ENCODE measurements at regions not wholly inside any gene's neighbourhood (a gene's known extent, or its start where the extent isn't known, plus 50 kb on each side); places are given as distances from the start of the nearest gene placed in this dataset.

GRCh38 chr13:44874886-44875630 is 114.2 kb downstream of the NUFIP1 start:
- Histone ChIP-seq H3K27ac (peak overlapping the region; percentile 82 to 95 (median 94)), H3K36me3 (no peaks in the 10 kb centered on the region), H3K4me1 (peaks cover 24 to 38% of the 10 kb centered on the region in 2 donors), H3K4me3 (no peak overlapping the region), H3K9me3 (no peaks in the 10 kb centered on the region), H3K27me3 (no peaks in the 10 kb centered on the region)
- in situ Hi-C loops (cut with MboI; ENCODE audit: low sequenced_read_pairs in 4 of 4): loop anchor here in 2 of 4 donors (5.0 to 10.0 kb wide), 2 partner anchors 47 to 390 kb away; no protein-coding TSS in a partner anchor
- TF ChIP-seq CTCF (IDR thresholded peaks at IDR 0.05 in 4 of 5, conservative IDR thresholded peaks at IDR 0.05 in 1 of 5) (no peak), POLR2A (IDR thresholded peaks at IDR 0.05) (no peak)
- no peak for ATAC-seq
- no peak for DNase-seq
- intact Hi-C loops (cut with DNase I; ENCODE audit: low total_unique reads): loop anchor here (5.0 to 10.0 kb wide), 2 partner anchors 123 to 640 kb away; no protein-coding TSS in a partner anchor

- no peaks in the 10 kb centered on the region for H3K36me3 ChIP-seq
- TF ChIP-seq POLR2A (IDR thresholded peaks at IDR 0.05) (no peak), CTCF (IDR thresholded peaks at IDR 0.05 in 4 of 5, conservative IDR thresholded peaks at IDR 0.05 in 1 of 5) (no peak)
- in situ Hi-C loops (cut with MboI; ENCODE audit: low sequenced_read_pairs in 4 of 4) (loop anchor here in 2 of 4 donors (5.0 to 10.0 kb wide), 2 partner anchors 48 to 389 kb away; no protein-coding TSS in a partner anchor), intact Hi-C loops (cut with DNase I; ENCODE audit: low total_unique reads) (loop anchor here (5.0 to 10.0 kb wide), 2 partner anchors 122 to 639 kb away; no protein-coding TSS in a partner anchor)
- H3K27ac ChIP-seq: peak overlapping the region; percentile 82 to 95 (median 94)
- ATAC-seq (no peak), DNase-seq (no peak)
- H3K9me3 ChIP-seq: no peaks in the 10 kb centered on the region
- H3K4me3 ChIP-seq: no peak overlapping the region
- H3K4me1 ChIP-seq: peaks cover 27 to 37% of the 10 kb centered on the region in 2 donors
- no peaks in the 10 kb centered on the region for H3K27me3 ChIP-seq
Measured at GRCh38 chr13:44874176-44874575, 115.1 kb downstream of the NUFIP1 start.

GRCh38 chr13:44873461-44873860 is 115.8 kb downstream of the NUFIP1 start:
- Histone ChIP-seq H3K27me3 (no peaks in the 10 kb centered on the region), H3K4me3 (no peak overlapping the region), H3K27ac (peak overlapping the region; percentile 82 to 95 (median 94)), H3K9me3 (no peaks in the 10 kb centered on the region), H3K36me3 (no peaks in the 10 kb centered on the region), H3K4me1 (peaks cover 33 to 37% of the 10 kb centered on the region in 2 donors)
- TF ChIP-seq CTCF (IDR thresholded peaks at IDR 0.05 in 4 of 5, conservative IDR thresholded peaks at IDR 0.05 in 1 of 5) (no peak), POLR2A (IDR thresholded peaks at IDR 0.05) (no peak)
- ATAC-seq (peak; percentile 8 to 40), DNase-seq (peak; percentile 53 to 68)
- in situ Hi-C loops (cut with MboI; ENCODE audit: low sequenced_read_pairs in 4 of 4): loop anchor here in 2 of 4 donors (5.0 to 10.0 kb wide), 2 partner anchors 49 to 389 kb away; no protein-coding TSS in a partner anchor
- intact Hi-C loops (cut with DNase I; ENCODE audit: low total_unique reads): loop anchor here (5.0 to 10.0 kb wide), 2 partner anchors 121 to 639 kb away; no protein-coding TSS in a partner anchor

- intact Hi-C loops (cut with DNase I; ENCODE audit: low total_unique reads) (loop anchor here (5.0 to 10.0 kb wide), 2 partner anchors 120 to 638 kb away; no protein-coding TSS in a partner anchor), in situ Hi-C loops (cut with MboI; ENCODE audit: low sequenced_read_pairs in 4 of 4) (loop anchor here in 2 of 4 donors (5.0 to 10.0 kb wide), 2 partner anchors 50 to 388 kb away; no protein-coding TSS in a partner anchor)
- Histone ChIP-seq H3K36me3 (no peaks in the 10 kb centered on the region), H3K9me3 (no peaks in the 10 kb centered on the region), H3K4me3 (no peak overlapping the region), H3K27ac (peak overlapping the region; percentile 82 to 95 (median 94)), H3K27me3 (no peaks in the 10 kb centered on the region), H3K4me1 (peaks cover 33 to 39% of the 10 kb centered on the region in 2 donors)
- TF ChIP-seq CTCF (IDR thresholded peaks at IDR 0.05 in 4 of 5, conservative IDR thresholded peaks at IDR 0.05 in 1 of 5): no peak
- TF ChIP-seq POLR2A (IDR thresholded peaks at IDR 0.05): no peak
- ATAC-seq (no peak), DNase-seq (no peak)
Measured at GRCh38 chr13:44872751-44873150, 116.5 kb downstream of the NUFIP1 start.
